ENCODE measurements at regions not wholly inside any gene's neighbourhood (a gene's known extent, or its start where the extent isn't known, plus 50 kb on each side); places are given as distances from the start of the nearest gene placed in this dataset.

GRCh38 chr3:159113221-159113875, 311.5 kb downstream of the MFSD1 start:
- no peak for TF ChIP-seq CTCF (IDR thresholded peaks at IDR 0.05; ENCODE audit: low read depth, low read length)
- TF ChIP-seq POLR2A (IDR thresholded peaks at IDR 0.05; ENCODE audit: extremely low read depth, insufficient read length), result no peak
- no peak for TF ChIP-seq MAX (IDR thresholded peaks at IDR 0.05; ENCODE audit: low read depth, low read length)

Data from NB4 (cell line).